ENCODE measurements at regions not wholly inside any gene's neighbourhood (a gene's known extent, or its start where the extent isn't known, plus 50 kb on each side); places are given as distances from the start of the nearest gene placed in this dataset.

GRCh38 chr11:109184376-109184775, 237.6 kb upstream of the C11orf87 start:
- DNase-seq: no peak

- no peak for DNase-seq
These were observed 229.1 kb upstream of the C11orf87 start for GRCh38 chr11:109192864-109193263.

- no peak for DNase-seq
These were observed 228.1 kb upstream of the C11orf87 start for GRCh38 chr11:109193880-109194279.

- DNase-seq: no peak
These were observed 226.0 kb upstream of the C11orf87 start for GRCh38 chr11:109196016-109196415.

- no peak for DNase-seq
These were observed 224.3 kb upstream of the C11orf87 start for GRCh38 chr11:109197656-109198055.

GRCh38 chr11:109203176-109203575, 218.8 kb upstream of the C11orf87 start:
- DNase-seq: no peak

- no peak for DNase-seq
These were observed 216.7 kb upstream of the C11orf87 start for GRCh38 chr11:109205312-109205711.

GRCh38 chr11:109208121-109208520, 213.9 kb upstream of the C11orf87 start:
- DNase-seq: no peak

- DNase-seq: no peak
These were observed 212.4 kb upstream of the C11orf87 start for GRCh38 chr11:109209572-109209971.

- DNase-seq: no peak
These were observed 200.8 kb upstream of the C11orf87 start for GRCh38 chr11:109221190-109221589.

- no peak for DNase-seq
These were observed 199.2 kb upstream of the C11orf87 start for GRCh38 chr11:109222761-109223160.

- DNase-seq: no peak
These were observed 198.5 kb upstream of the C11orf87 start for GRCh38 chr11:109223451-109223850.

- no peak for DNase-seq
These were observed 192.3 kb upstream of the C11orf87 start for GRCh38 chr11:109229682-109230081.

- DNase-seq: no peak
These were observed 185.8 kb upstream of the C11orf87 start for GRCh38 chr11:109236188-109236587.

- DNase-seq: no peak
These were observed 185.3 kb upstream of the C11orf87 start for GRCh38 chr11:109236696-109237095.

GRCh38 chr11:109237636-109238035, 184.4 kb upstream of the C11orf87 start:
- no peak for DNase-seq

- no peak for DNase-seq
These were observed 179.9 kb upstream of the C11orf87 start for GRCh38 chr11:109241988-109242536.

- DNase-seq: no peak
These were observed 174.9 kb upstream of the C11orf87 start for GRCh38 chr11:109247071-109247470.

GRCh38 chr11:109249597-109249996, 172.4 kb upstream of the C11orf87 start:
- no peak for DNase-seq

GRCh38 chr11:109251230-109251629, 170.8 kb upstream of the C11orf87 start:
- DNase-seq: no peak

- peak; percentile 93 for DNase-seq
These were observed 157.9 kb upstream of the C11orf87 start for GRCh38 chr11:109264128-109264527.

- no peak for DNase-seq
These were observed 154.5 kb upstream of the C11orf87 start for GRCh38 chr11:109267293-109268095.

- no peak for DNase-seq
These were observed 146.1 kb upstream of the C11orf87 start for GRCh38 chr11:109275931-109276330.

GRCh38 chr11:109285465-109285864, 136.5 kb upstream of the C11orf87 start:
- no peak for DNase-seq

GRCh38 chr11:109291553-109291952, 130.4 kb upstream of the C11orf87 start:
- DNase-seq: no peak

Data from NCI-H2029 (cell line).